GM18507 (cell line): ENCODE measurements at regions not wholly inside any gene's neighbourhood (a gene's known extent, or its start where the extent isn't known, plus 50 kb on each side); places are given as distances from the start of the nearest gene placed in this dataset.

ENCODE experiments used
- DNase-seq: peaks from one replicate; pipeline ENCODE4 v3.0.0; 2011; ENCODE audit warnings: low read depth; ENCODE audit not compliant: insufficient read length; ENCODE audit errors: extremely low spot score
- FAIRE-seq: peaks from 2 replicates; lab custom pipeline; 2011; peaks lifted over from hg19 to GRCh38; lab: Jason Lieb, UNC

DNA sequence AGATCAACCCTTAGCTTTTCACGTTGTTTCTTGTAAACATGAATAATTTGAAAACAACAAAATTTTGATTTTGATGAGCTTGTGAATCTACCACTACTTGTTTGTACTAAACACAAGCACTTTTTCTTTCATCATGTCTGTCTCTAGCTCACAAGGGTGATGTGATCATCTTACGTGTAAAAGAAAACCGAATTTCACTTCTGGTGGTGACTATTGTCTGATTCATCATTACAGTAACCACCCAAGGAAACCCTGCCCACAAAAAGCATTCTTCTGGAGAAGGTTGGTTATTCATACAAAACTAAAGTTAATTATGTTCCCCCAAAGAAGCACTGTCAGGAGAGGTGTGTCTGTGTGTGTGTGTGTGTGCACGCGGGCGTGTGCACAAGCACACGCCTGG lies 285.4 kb downstream of the ZNF516 start:
- FAIRE-seq, result no peak
- no peak for DNase-seq

GRCh38 chr18:76208678-76209306 lies 286.2 kb downstream of the ZNF516 start:
- DNase-seq, result no peak
- FAIRE-seq, result no peak

DNA sequence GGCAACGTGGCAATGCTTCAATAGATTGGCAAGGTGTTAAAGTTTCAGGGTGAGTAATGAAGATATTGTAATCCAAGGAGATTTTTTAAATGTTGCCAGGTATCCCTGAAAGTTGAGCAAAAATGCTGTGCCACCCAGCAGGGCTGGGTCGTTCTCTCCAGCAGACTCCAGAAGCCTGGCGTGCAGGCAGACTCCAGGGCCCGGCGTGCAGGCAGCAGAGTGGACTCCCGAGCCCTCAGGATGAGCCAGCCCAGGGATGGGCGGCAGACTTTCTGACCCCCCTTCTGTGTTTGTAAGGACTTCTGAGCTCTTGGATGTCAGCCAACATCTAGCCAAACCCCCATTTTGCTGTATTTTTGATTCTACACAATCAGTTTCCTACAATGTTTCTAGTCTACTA lies 289.1 kb downstream of the ZNF516 start:
- no peak for FAIRE-seq

DNA sequence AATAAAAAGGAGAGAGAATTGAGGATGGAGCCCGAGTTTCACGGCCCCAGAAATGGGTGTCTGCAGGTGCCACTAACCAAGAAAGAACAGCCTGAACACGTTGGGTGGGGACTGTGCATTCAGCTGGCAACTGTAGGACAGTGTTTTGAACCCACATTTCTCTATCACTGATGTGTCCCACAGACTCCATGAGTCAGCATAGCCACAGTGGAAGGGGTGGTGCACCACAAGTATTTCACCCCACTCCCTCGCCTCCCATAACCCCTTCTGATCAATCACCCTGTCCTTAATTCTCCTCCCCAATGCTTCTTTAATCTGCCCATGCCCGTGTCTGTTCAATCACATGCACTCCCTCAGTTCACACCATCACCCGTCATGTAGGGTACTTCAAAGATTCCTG lies 291.5 kb downstream of the ZNF516 start:
- DNase-seq (no peak), FAIRE-seq (no peak)

More for the DNA sequence above, 289.1 kb downstream of the ZNF516 start:
- no peak for DNase-seq

DNA sequence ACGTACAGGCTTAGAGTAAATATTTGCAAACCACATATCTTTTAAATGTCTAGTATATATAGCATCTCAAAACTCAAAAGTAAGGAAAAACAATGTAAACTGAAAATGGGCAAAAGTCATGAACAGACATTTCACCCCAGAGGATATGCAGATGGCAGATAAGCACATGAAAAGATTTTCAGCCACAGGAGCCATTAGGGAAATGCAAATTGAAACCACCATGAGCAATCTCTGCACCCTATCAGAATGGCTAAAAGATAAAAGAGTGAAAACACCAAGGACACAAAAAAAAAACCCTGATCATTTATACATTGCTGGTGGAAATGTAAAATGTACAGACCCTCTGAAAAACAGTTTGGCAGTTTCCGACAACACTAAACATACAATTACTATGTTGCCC lies 292.7 kb downstream of the ZNF516 start:
- DNase-seq, result no peak
- FAIRE-seq, result no peak

GRCh38 chr18:76195601-76196000 lies 299.4 kb downstream of the ZNF516 start:
- no peak for DNase-seq
- FAIRE-seq, result no peak

- DNase-seq (no peak), FAIRE-seq (no peak)
Measured at GRCh38 chr18:76188097-76188496, 306.9 kb downstream of the ZNF516 start.

- FAIRE-seq (no peak), DNase-seq (no peak)
Measured at GRCh38 chr18:76179257-76179656, 315.8 kb downstream of the ZNF516 start.

GRCh38 chr18:76177160-76177559 lies 317.9 kb downstream of the ZNF516 start:
- FAIRE-seq, result no peak
- no peak for DNase-seq

GRCh38 chr18:76174451-76174850 lies 320.6 kb downstream of the ZNF516 start:
- DNase-seq, result no peak
- no peak for FAIRE-seq

GRCh38 chr18:76169733-76170132 lies 325.3 kb downstream of the ZNF516 start:
- FAIRE-seq, result no peak
- DNase-seq, result no peak

- FAIRE-seq, result no peak
- no peak for DNase-seq
Measured at GRCh38 chr18:76167845-76168621, 327.0 kb downstream of the ZNF516 start.

GRCh38 chr18:76167410-76167809 lies 327.6 kb downstream of the ZNF516 start:
- FAIRE-seq, result no peak
- no peak for DNase-seq

DNA sequence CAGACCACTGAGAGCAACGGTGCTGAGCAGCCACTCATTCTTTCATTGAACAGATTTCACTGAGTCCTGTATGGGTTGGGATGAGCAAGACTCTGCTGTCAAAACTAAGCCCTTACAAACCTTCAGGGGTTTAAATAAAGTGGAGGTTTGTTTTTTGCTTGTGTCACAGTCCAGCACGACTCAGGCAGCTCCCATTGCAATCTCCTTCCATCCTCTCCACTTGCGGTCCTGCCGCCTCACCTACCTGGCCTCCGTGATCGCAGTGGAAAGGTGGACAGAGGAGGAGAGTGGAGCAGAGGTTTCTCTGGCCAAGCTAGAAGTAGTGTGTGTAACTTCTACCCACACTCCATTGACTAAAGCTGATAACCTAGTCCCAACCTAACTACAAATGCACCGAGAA lies 332.2 kb downstream of the ZNF516 start:
- DNase-seq (no peak), FAIRE-seq (no peak)

DNA sequence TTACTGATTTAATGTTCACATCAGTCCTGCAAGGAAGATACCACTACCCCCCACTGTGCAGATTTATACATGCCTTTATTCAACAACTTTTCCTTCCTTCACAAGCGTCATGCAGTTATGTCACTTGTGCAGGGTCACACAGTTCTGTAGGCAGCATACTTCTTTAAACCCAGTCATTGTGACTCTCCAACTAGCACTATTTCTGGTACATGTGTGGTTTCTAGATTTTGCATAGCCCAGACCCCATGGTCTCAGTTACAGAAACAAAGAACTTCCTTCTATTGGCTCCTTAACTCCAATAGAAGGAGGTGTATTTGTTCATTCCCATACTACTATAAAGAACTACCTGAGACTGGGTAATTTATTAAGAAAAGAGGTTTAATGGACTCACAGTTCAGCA lies 333.1 kb downstream of the ZNF516 start:
- DNase-seq, result no peak
- no peak for FAIRE-seq

GRCh38 chr18:76153691-76154090 lies 341.4 kb downstream of the ZNF516 start:
- DNase-seq, result no peak

DNA sequence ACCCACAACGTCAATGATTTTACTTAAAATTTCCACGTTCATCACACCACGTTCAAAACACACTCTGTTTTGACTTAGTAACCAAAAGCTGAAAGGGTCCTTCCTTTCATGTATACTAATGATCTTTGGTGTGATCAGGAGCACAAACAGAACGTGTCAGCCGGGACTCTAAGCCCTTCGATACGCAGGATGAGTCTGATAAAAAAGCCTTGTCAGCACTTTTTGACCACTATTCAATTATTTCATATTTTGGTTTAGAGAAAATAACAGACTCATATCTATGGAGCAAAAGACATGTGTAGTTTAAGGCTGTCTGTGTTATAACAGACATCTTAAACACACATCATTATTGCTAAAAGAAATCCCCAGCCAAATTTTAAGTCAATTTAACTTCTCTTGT lies 345.3 kb downstream of the ZNF516 start:
- DNase-seq (no peak), FAIRE-seq (no peak)

More at GRCh38 chr18:76153691-76154090, 341.4 kb downstream of the ZNF516 start:
- FAIRE-seq, result no peak

DNA sequence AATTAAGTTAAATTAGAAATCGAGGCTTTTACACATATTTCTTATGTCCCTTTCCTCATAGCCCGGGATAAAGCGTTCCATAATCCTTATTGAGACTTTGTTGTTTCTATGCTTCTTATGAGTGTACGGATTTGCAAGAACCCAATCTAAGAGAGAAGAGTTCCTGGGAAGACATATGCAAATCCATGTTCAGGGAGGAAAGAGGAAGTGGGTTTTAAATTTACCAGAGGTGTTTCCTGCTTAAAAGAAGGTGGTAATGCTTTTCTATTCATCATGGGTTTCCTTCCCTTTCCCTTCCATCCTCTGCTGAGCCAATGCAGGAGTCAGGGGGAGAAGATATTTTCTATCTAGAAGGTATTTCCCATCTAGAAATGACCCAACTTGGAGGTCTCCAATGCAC lies 345.8 kb downstream of the ZNF516 start:
- FAIRE-seq (no peak), DNase-seq (no peak)

- FAIRE-seq, result no peak
- no peak for DNase-seq
Measured at GRCh38 chr18:76145521-76146376, 349.3 kb downstream of the ZNF516 start.

DNA sequence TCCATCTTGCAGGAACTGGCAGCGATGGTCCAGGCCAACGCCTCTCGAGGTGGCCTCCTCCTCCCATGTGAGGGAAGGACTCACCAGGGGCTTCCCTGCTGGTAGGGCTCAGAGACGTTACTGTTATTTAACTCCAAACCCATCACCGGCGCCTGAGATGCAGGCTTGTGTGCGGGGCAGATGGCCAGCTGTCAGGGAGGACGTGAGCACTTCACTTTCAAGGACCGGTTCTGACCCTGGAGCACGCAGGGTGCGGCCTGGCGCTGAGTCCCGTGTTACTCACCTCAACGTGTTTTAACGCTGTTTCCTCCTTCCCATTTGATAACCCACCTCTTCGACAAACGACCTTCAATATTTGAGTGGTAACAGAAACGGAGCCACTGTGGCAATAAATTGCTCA lies 350.2 kb downstream of the ZNF516 start:
- DNase-seq, result no peak
- FAIRE-seq, result no peak
